ENCODE measurements at regions not wholly inside any gene's neighbourhood (a gene's known extent, or its start where the extent isn't known, plus 50 kb on each side); places are given as distances from the start of the nearest gene placed in this dataset.
"Not testable (repeated sequence)": the region's sequence is repeated elsewhere in the genome, so short reads cannot be mapped to it uniquely, and the experiment has no call there.

DNA sequence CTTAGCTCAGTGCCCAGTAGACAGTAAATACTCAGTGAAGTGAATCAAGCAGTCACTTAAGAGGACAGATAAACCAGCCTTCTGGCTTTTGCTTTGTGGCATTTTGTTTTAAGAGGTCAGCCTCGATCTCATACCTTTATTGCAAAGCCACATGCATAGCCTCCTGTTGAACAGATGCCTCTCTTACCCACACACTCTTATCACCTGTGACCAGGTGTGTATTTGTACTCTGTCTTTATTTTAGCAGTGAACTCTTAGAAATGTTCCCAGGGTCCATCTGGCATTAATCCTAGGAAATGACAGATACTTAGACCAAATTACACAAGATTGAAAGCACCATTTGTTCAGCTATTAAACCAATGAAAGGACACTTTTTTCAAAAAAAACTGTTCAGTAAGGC lies 1426.5 kb downstream of the CDH11 start:
- no peak for DNase-seq (ENCODE audit: low read depth)

GRCh38 chr16:63690961-63691360 lies 1430.9 kb downstream of the CDH11 start:
- no peak for DNase-seq (ENCODE audit: low read depth)

DNA sequence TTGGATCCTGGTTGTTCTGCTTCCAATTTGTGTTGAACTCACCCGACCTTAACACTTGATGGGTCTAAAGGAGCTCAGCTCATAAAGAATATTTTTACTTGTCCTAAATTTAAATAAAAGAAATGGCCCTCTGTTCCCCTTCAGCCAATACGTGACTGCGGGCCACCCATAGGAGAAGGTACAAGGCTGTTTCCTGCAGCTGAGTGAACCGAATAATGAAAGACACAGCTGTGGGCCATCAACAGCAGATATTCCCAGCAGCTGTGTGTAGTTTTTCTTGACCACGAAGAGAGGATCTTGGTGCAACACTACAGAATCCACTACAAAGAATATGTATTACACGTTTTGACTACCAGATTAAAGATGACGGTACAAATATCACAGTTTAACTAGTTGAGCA lies 1431.6 kb downstream of the CDH11 start:
- no peak for DNase-seq (ENCODE audit: low read depth)

- no peak for DNase-seq (ENCODE audit: low read depth)
These were observed 1432.8 kb downstream of the CDH11 start for GRCh38 chr16:63689068-63689467.

DNA sequence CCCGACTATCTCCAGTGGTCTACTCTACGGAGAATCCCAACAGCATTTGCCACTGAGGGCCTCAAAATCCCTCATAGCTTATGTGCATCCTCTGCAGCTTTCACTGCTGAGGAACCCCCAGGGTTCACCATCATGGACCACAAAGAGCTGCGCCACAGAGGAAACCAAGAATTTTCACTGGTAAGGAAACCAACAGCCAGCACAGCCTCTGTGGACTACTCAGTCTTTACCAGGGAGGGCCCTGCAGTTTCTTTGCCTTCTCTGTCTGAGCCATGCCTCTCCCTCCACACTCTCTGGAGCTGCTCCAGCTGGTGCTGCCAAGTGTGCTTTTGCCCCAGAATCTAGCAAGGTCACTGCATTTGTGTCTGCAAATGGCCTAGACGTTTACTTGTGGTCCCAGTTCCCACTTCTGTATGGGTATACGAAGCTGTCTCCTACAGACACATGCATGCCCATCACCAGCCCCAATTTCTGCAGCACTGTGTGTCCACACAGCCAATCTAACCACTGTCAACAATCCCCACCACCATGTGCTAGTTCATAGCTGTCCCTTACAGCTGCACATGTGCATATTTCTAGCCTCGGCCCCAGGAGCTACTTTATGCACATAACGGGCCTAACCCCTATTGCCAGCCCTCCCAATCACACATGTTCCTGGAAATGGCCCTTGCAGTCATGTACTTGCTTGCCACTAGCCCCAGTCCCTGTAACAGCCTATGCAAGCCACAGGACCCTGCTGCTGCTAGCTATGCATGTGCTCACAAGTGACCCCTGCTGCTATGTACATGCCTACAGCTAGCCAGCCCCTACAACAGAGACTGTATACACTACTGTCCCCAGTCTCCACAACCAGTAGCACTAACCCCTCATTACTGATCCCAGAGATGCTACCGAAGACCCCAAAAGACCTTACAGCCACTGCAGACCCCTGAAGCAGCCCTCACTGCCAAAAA lies 1437.4 kb downstream of the CDH11 start:
- DNase-seq (ENCODE audit: low read depth), result no peak

DNA sequence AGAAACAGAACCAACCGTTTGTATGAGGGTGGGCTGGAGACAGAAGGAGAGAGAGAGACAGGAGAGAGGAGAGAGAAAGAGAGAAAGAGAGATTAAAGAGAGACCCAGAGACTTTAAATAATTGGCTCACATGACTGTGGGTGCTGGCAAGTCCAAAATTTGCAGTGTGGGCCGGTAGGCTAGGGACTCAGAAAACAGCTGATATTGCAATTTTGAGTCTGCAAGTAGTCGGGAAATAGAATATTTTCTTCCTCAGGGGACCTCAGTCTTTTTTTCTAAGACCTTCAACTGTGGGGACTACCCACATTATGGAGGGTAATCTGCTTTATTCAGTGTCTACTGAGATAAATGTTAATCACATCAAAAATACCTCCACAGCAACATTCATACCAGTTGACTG lies 1439.0 kb downstream of the CDH11 start:
- DNase-seq (ENCODE audit: low read depth), result no peak

- DNase-seq (ENCODE audit: low read depth), result no peak
These were observed 1449.4 kb downstream of the CDH11 start for GRCh38 chr16:63672493-63672892.

DNA sequence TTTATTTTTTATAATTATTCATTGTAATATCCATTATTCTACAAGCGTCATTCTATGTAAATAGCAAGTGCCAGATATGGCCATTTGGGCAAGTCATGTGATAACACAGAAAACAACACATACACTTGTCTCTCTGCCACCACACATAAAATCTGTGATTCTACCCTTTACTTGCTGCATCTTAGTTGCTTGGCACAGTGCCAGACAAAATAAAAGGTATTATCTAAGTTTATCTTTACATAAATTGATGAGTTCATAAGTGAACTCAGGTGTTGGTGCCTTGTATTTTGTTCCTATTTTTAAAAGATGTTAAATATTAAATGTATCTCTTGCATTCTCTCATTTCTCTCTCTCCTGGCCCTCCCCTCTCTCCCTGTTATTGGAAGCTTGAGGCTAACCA lies 1458.7 kb downstream of the CDH11 start:
- no peak for DNase-seq (ENCODE audit: low read depth)

DNA sequence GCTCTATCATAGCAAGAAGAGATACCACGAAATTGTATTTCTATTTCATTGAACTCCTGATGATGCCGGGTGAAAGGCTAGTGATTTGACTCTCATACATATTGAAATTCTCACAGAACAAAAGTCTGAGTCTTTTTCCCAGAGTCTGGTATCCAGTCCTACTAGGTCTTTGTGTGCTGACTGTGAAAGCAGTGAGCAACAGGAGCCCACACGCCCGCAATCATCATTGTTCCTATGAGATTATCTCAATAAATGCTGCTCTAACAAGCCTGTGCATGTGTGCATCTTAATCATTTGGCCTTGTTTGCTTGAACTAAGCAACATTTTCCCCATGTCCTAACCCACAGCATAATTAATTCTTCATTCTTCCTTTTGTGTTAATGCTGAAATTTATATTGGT lies 1466.0 kb downstream of the CDH11 start:
- no peak for DNase-seq (ENCODE audit: low read depth)

- no peak for DNase-seq (ENCODE audit: low read depth)
These were observed 1468.6 kb downstream of the CDH11 start for GRCh38 chr16:63653044-63653839.

DNA sequence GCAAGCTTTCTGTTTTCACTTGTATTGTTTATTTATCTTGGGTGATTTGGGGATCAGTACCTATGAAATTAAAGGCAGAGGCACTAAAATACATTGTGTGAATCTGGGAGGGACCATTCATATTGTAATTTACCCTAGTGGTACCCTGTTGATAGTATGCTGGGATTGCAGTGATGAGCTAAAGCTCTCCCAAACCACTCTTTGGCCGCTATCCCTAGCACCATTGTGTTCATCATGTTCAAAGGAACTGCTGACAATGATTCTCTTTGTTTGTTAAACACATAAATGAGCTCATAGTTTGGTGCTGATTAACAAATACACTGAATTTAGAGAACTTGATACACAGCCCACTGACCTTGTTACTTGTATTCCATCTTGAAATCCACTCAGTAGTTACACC lies 1469.8 kb downstream of the CDH11 start:
- DNase-seq (ENCODE audit: low read depth), result no peak

DNA sequence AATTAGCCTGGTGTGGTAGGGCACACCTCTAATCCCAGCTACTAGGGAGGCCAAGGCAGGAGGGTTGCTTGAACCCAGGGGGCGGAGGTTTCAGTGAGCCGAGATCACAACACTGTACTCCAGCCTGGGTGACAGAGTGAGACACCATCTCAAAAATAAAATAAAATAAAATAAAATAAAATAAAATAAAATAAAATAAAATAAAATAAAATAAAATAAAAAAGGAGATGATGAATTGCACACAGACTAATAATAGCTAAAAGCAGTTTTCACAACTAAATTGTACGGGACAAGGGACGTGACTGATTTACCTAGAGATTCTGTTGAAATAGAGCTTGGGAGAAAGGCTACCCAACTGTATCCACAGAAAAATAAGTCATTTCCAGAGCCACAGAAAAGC lies 1471.3 kb downstream of the CDH11 start:
- DNase-seq (ENCODE audit: low read depth), result no peak

DNA sequence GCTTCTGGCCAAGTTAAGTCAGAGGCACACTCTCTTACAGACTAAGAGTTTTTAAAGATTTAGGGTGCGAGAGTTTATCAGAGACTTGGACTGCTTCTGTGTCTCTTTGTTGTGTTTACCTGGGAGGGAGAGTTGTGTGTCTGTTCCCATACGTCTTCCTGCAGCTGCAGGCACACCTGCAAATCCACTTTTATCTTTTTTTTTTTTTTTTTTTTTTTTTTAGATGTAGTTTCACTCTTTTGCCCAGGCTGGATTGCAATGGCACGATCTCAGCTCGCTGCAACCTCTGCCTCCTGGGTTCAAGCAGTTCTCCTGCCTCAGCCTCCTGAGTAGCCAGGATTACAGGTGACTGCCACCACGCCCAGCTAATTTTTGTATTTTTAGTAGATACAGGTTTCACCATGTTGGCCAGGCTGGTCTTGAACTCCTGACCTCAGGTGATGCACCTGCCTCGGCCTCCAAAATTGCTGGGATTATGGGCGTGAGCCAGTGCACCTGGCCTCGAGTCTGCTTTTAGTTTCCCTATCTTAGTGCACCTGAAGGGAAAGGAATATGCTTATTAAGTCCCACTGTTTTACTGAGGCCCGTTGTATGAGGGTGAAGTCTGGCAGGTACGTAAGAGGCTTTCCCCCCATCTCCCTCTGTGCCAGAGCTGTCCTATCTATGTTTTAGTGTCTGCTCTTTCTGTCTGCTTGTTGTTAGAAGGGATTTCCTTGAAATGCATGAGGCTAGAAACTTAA lies 1488.0 kb downstream of the CDH11 start:
- not testable (repeated sequence) for DNase-seq (ENCODE audit: low read depth)

- DNase-seq (ENCODE audit: low read depth), result no peak
These were observed 1492.6 kb downstream of the CDH11 start for GRCh38 chr16:63629272-63629671.

- DNase-seq (ENCODE audit: low read depth), result no peak
These were observed 1493.1 kb downstream of the CDH11 start for GRCh38 chr16:63628812-63629211.

DNA sequence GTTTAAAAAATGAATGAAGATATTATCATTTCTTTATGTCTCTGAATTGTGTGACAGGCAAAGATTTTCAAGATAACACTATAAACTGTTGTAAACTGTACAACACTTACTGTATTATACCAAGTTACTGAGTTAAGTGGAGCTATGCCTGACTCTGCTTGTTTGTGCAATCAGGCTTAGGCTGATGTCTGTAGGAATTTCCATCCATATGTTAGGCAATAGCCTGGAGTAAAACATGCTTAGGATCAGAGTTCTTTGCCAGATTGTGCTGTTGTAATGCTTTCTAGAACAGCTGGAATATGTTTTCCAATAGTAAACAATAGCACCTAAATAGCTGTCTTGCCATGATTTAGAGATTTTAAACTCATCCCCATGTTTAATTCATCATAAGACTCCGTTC lies 1496.7 kb downstream of the CDH11 start:
- DNase-seq (ENCODE audit: low read depth), result no peak

- DNase-seq (ENCODE audit: low read depth), result no peak
These were observed 1498.3 kb downstream of the CDH11 start for GRCh38 chr16:63623551-63624039.

DNA sequence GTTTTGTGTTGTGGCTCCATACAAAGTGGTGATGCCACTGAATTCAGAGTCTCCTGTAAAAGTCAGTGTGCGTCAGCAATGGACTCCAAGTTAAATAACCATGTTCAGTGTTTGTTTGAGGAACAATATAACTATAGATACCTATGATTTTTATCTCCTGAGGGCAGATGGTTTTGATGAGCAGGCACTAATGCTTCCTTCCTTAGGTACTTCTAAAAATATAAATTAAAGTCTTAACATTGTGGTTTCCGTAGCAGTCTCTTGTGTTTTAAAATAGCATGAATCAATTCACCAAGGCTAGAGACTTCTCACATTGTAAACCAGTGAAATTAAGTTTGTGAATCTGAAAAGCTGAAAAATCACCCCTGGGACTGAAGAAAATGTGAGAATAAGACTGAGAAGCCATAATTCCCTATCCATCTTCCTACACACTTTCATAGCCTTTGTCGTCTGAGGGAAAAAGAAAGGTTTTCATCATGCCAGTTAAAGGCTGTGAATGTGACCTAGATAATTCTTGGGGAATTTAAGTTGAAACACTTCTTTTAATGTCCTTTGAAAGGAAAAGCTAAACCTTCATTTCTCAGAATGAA lies 1502.9 kb downstream of the CDH11 start:
- DNase-seq (ENCODE audit: low read depth), result no peak

- DNase-seq (ENCODE audit: low read depth), result no peak
These were observed 1503.7 kb downstream of the CDH11 start for GRCh38 chr16:63617990-63618763.

GRCh38 chr16:63617047-63617989 lies 1504.5 kb downstream of the CDH11 start:
- no peak for DNase-seq (ENCODE audit: low read depth)
